GM19351 (cell line): ENCODE measurements at regions not wholly inside any gene's neighbourhood (a gene's known extent, or its start where the extent isn't known, plus 50 kb on each side); places are given as distances from the start of the nearest gene placed in this dataset.

Experiments used
- ATAC-seq: cut with Tn5 transposase; IDR thresholded peaks from one replicate; pipeline ENCODE4 v1.9.1; 2021; ENCODE audit warnings: mild to moderate bottlenecking, moderate library complexity; ENCODE audit not compliant: unreplicated experiment

- no peak for ATAC-seq
These were observed 108.4 kb downstream of the LSM3 start for GRCh38 chr3:14286887-14287500.

GRCh38 chr3:14288177-14288788 lies 109.7 kb downstream of the LSM3 start:
- no peak for ATAC-seq

DNA sequence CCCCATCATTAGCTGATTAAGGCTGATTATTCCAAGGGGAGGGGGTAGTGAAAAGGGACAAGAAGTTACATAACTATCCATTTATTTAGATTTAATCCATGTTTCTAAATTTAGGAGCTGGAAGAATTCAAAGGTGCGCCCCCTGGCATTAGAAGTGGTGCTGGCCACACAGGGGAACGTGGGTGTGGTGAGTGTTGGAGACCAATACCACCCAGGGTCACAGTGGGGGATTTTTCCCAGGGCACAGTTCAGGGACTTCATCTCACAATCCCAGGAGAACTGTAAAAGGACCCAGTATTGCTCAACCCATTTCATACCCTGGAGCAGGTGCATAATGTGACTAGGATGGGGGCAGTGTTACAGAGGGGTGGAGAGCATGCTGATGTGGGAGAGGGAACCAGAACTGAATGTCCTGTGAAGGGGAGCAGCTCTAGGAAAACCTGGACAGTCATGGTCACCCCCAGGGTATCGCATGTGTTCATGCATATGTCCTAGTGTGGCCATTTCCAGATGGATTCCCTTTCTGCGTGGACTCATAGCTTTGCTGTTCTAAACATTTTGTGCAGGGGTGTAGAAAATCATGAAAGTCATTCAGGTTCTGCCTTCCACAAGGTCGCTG lies 110.3 kb downstream of the LSM3 start:
- no peak for ATAC-seq

GRCh38 chr3:14289590-14290461 lies 111.2 kb downstream of the LSM3 start:
- ATAC-seq, result no peak

- no peak for ATAC-seq
These were observed 111.6 kb upstream of the SLC6A6 start for GRCh38 chr3:14290631-14291385.

GRCh38 chr3:14295037-14295436 lies 107.4 kb upstream of the SLC6A6 start:
- no peak for ATAC-seq

DNA sequence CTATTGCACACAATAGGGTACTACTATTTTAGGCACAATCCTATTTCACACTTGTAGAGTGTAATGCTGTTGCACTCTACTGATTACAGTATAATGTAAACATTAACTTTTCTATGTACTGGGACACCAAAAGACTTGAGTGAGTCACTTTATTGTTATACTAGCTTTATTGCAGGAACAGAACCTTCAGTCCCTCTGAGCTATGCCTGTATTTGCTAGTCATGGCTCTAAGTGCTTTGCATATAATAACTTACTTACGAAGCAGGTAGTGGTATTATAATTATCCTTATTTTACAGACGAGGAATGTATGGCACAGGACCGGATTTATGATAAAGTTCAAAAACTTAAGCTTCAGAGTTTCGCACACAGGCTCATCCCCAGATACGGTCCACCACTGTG lies 106.6 kb upstream of the SLC6A6 start:
- no peak for ATAC-seq

DNA sequence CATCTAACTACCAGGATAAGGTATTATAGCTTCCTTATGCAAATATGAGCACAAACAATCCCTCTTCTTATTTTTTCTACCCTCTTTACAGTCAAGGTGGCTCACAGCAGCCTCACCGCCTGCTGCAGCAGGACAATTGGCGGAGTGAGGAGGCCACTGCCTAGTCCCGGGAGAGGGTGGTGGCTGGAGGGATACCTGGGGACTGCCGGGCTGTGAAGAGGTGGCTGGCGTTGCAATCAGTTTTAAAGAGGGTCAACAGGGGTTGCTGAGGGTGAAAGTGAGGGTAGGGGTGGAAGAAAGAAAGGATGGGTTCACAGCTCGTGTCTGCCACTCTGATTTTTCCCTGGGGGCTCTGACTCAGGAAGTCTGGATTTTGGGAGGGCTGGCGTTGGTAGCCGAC lies 105.1 kb upstream of the SLC6A6 start:
- no peak for ATAC-seq

- no peak for ATAC-seq
These were observed 104.6 kb upstream of the SLC6A6 start for GRCh38 chr3:14297784-14298236.

- ATAC-seq, result no peak
These were observed 104.0 kb upstream of the SLC6A6 start for GRCh38 chr3:14298442-14298841.

DNA sequence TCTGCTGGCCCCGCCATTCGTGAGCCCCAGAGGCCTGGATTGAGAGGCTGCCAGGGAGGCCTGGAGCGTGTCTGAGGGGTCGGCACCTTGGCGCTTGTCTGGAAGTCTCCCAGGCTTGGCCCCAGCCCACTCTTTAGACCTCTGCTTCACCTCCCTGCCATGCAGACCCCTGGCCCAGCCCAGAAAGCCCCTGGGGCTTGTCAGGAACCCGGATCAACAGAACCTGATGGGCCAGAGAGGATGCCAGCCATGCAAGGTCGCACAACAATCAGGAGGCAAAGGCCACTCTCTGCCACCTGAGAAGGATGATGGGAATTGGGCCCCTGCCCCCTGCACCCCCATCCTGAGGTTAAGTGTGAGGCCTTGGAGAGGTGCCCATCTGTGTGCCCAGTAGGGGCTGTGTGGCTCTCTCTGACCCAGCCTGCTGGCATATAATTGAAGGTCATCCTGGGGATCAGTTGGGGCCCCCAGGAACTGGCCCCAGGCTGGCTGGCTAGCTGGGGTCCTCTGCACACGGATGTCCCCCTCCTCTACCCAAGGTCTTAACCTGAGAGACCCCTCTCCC lies 103.3 kb upstream of the SLC6A6 start:
- ATAC-seq, result no peak

DNA sequence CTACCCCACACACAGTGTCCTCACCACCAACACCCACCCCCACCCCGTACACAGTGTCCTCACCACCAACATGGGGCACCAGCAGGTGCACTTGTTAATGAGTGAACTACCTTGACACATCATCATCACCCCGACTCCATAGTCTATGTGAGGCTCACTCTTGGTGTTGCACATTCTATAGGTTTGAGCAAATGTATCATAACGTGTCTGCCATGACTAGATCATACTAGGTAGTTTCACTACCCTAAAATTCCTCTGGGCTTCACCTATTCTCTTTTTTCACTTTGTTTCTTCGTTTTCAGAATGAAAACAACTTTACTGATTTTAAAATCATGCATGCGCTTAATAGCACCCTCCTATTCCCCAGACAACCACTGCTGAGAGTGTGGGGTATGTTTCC lies 102.6 kb upstream of the SLC6A6 start:
- peak; percentile 82 for ATAC-seq

DNA sequence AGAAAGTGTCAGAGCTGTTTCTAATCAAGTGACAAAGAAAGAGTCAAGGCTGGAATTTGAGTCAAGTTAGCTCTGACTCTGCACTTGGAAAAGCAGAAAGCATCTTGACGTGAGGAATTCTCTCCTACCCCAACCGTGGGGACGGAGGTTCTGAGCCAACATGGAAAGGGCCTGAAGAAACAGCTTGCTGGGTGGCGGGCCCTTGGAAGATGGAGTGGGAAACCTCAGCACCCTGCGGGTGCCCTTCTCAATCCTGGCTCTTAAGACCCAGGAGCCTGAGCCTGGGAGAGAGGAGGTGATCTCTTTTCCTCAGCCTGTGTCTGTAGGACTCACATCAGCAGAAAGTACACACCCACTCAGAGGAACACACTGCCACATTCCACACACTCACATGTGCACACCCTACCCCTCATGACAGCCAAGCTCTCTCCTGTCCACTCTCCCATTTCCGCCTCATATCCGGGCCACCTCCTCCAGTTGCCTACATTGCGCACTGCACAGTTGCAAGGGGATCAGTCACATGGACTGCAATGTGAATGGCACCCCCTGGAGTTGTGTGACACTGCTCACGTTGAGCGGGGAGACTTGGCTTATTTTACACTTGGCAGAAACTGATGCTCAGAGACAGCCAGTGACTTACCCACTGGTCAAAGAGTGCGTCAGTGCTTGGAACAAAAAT lies 101.5 kb upstream of the SLC6A6 start:
- no peak for ATAC-seq

GRCh38 chr3:14301558-14301957 lies 100.8 kb upstream of the SLC6A6 start:
- no peak for ATAC-seq

GRCh38 chr3:14303336-14304100 lies 98.9 kb upstream of the SLC6A6 start:
- ATAC-seq, result no peak

- no peak for ATAC-seq
These were observed 98.0 kb upstream of the SLC6A6 start for GRCh38 chr3:14304101-14305045.

- no peak for ATAC-seq
These were observed 97.1 kb upstream of the SLC6A6 start for GRCh38 chr3:14305324-14305723.

GRCh38 chr3:14306142-14306541 lies 96.3 kb upstream of the SLC6A6 start:
- no peak for ATAC-seq
